T-helper 1 cell treated with Interleukin-12 subunit alpha and Interleukin-12 subunit beta and Interleukin-4 antibody, amounts not matched to agents 30 ng/mL and 1 ng/mL, for 36 hours (primary cell): ENCODE measurements at regions not wholly inside any gene's neighbourhood (a gene's known extent, or its start where the extent isn't known, plus 50 kb on each side); places are given as distances from the start of the nearest gene placed in this dataset.

ENCODE experiments used
- intact Hi-C: fragments of 100-400 bp; cut with micrococcal nuclease; formaldehyde crosslinking; loops from one replicate; pipeline ENCODE4 v1.15.1; 2024

GRCh38 chr7:113172726-113173125, 54.4 kb upstream of the SMIM30 start:
- intact Hi-C loops: no loop called here

GRCh38 chr7:113170591-113170990, 52.2 kb upstream of the SMIM30 start:
- intact Hi-C loops: no loop called here
